ENCODE measurements at regions not wholly inside any gene's neighbourhood (a gene's known extent, or its start where the extent isn't known, plus 50 kb on each side); places are given as distances from the start of the nearest gene placed in this dataset.

GRCh38 chr1:244915736-244916135 lies 51.4 kb upstream of the HNRNPU start:
- Histone ChIP-seq H3K9ac (ENCODE audit: low read length in 2 of 2) (no peak overlapping the region), H3K36me3 (ENCODE audit: control insufficient read depth in 2 of 2, insufficient read depth in 2 of 2, low read length in 2 of 2) (no peaks in the 10 kb centered on the region), H3K4me3 (ENCODE audit: low read length in 2 of 2) (no peak overlapping the region), H3K27ac (ENCODE audit: low read length) (no peak overlapping the region), H3K9me3 (ENCODE audit: control insufficient read depth in 2 of 2, low read length in 2 of 2) (no peaks in the 10 kb centered on the region), H3K4me1 (ENCODE audit: control insufficient read depth, insufficient read depth, low read length) (peaks cover 5% of the 10 kb centered on the region), H3K27me3 (ENCODE audit: control insufficient read depth in 1 of 2, insufficient read depth in 2 of 2, low read length in 2 of 2) (no peaks in the 10 kb centered on the region)

GRCh38 chr1:244914761-244915160 lies 50.4 kb upstream of the HNRNPU start:
- no peak overlapping the region for H3K4me3 ChIP-seq (ENCODE audit: low read length in 2 of 2)
- H3K36me3 ChIP-seq (ENCODE audit: control insufficient read depth in 2 of 2, insufficient read depth in 2 of 2, low read length in 2 of 2): no peaks in the 10 kb centered on the region
- no peak overlapping the region for H3K27ac ChIP-seq (ENCODE audit: low read length)
- peaks cover 5% of the 10 kb centered on the region for H3K4me1 ChIP-seq (ENCODE audit: control insufficient read depth, insufficient read depth, low read length)
- no peaks in the 10 kb centered on the region for H3K9me3 ChIP-seq (ENCODE audit: control insufficient read depth in 2 of 2, low read length in 2 of 2)
- H3K9ac ChIP-seq (ENCODE audit: low read length in 2 of 2): no peak overlapping the region
- no peaks in the 10 kb centered on the region for H3K27me3 ChIP-seq (ENCODE audit: control insufficient read depth in 1 of 2, insufficient read depth in 2 of 2, low read length in 2 of 2)
